Caki2 (cell line): ENCODE measurements at regions not wholly inside any gene's neighbourhood (a gene's known extent, or its start where the extent isn't known, plus 50 kb on each side); places are given as distances from the start of the nearest gene placed in this dataset.

Source experiments
- DNase-seq: peaks from one replicate; pipeline ENCODE4 v3.0.0-alpha.2; 2015; ENCODE audit warnings: low read depth
- in situ Hi-C: cut with HindIII; loops from 2 replicates; pipeline ENCODE4 v1.10.0; 2016; ENCODE audit warnings: low sequenced_read_pairs, low pct_unique_long_range_greater_than_20kb, mixed read lengths

GRCh38 chr9:38162332-38163211 is 93.5 kb upstream of the SHB start:
- DNase-seq: no peak
- in situ Hi-C loops: loop anchor here (10.0 kb wide), 1 partner anchor 88 kb away; no protein-coding TSS in a partner anchor

- no peak for DNase-seq
- in situ Hi-C loops: loop anchor here (10.0 kb wide), 1 partner anchor 86 kb away; no protein-coding TSS in a partner anchor
These were observed 91.7 kb upstream of the SHB start for GRCh38 chr9:38160613-38161215.

- no peak for DNase-seq
- in situ Hi-C loops: no loop called here
These were observed 90.6 kb upstream of the SHB start for GRCh38 chr9:38159599-38159998.

GRCh38 chr9:38158628-38159027 is 89.6 kb upstream of the SHB start:
- DNase-seq: no peak
- in situ Hi-C loops: no loop called here

GRCh38 chr9:38157711-38158110 is 88.7 kb upstream of the SHB start:
- in situ Hi-C loops: no loop called here
- no peak for DNase-seq

GRCh38 chr9:38154501-38155421 is 85.7 kb upstream of the SHB start:
- in situ Hi-C loops: no loop called here
- DNase-seq: peak; percentile 31

GRCh38 chr9:38153910-38154291 is 84.9 kb upstream of the SHB start:
- in situ Hi-C loops: no loop called here
- no peak for DNase-seq

- in situ Hi-C loops: no loop called here
These were observed 84.3 kb upstream of the SHB start for GRCh38 chr9:38153152-38153909.

GRCh38 chr9:38149647-38150046 is 80.6 kb upstream of the SHB start:
- in situ Hi-C loops: no loop called here
- DNase-seq: no peak

More at GRCh38 chr9:38153152-38153909, 84.3 kb upstream of the SHB start:
- DNase-seq: no peak

- in situ Hi-C loops: no loop called here
These were observed 77.8 kb upstream of the SHB start for GRCh38 chr9:38146844-38147243.

GRCh38 chr9:38145526-38146053 is 76.6 kb upstream of the SHB start:
- in situ Hi-C loops: no loop called here
- DNase-seq: no peak

More at GRCh38 chr9:38146844-38147243, 77.8 kb upstream of the SHB start:
- DNase-seq: no peak

- in situ Hi-C loops: no loop called here
- no peak for DNase-seq
These were observed 75.4 kb upstream of the SHB start for GRCh38 chr9:38144421-38144820.

GRCh38 chr9:38141746-38142591 is 72.9 kb upstream of the SHB start:
- peak; percentile 37 for DNase-seq
- in situ Hi-C loops: no loop called here

GRCh38 chr9:38138276-38138675 is 69.2 kb upstream of the SHB start:
- no peak for DNase-seq
- in situ Hi-C loops: no loop called here

GRCh38 chr9:38137342-38137741 is 68.3 kb upstream of the SHB start:
- DNase-seq: no peak
- in situ Hi-C loops: no loop called here

GRCh38 chr9:38136386-38136785 is 67.4 kb upstream of the SHB start:
- in situ Hi-C loops: no loop called here
- DNase-seq: no peak
